ENCODE measurements at regions not wholly inside any gene's neighbourhood (a gene's known extent, or its start where the extent isn't known, plus 50 kb on each side); places are given as distances from the start of the nearest gene placed in this dataset.
"Not testable (repeated sequence)": the region's sequence is repeated elsewhere in the genome, so short reads cannot be mapped to it uniquely, and the experiment has no call there.

GRCh38 chr7:104074529-104074928 is 85.1 kb upstream of the RELN start:
- no peak for DNase-seq (ENCODE audit: low spot score)

GRCh38 chr7:104071641-104072040 is 82.2 kb upstream of the RELN start:
- DNase-seq (ENCODE audit: low spot score) = not testable (repeated sequence)

- no peak for DNase-seq (ENCODE audit: low spot score)
Measured at GRCh38 chr7:104065491-104065890, 76.0 kb upstream of the RELN start.

GRCh38 chr7:104064969-104065387 is 75.5 kb upstream of the RELN start:
- no peak for DNase-seq (ENCODE audit: low spot score)

GRCh38 chr7:104063797-104064196 is 74.3 kb upstream of the RELN start:
- not testable (repeated sequence) for DNase-seq (ENCODE audit: low spot score)

- DNase-seq (ENCODE audit: low spot score) = no peak
Measured at GRCh38 chr7:104061652-104062051, 72.2 kb upstream of the RELN start.

- DNase-seq (ENCODE audit: low spot score) = not testable (repeated sequence)
Measured at GRCh38 chr7:104059837-104060236, 70.4 kb upstream of the RELN start.

GRCh38 chr7:104059103-104059502 is 69.6 kb upstream of the RELN start:
- DNase-seq (ENCODE audit: low spot score) = no peak

- DNase-seq (ENCODE audit: low spot score) = no peak
Measured at GRCh38 chr7:104054362-104054761, 64.9 kb upstream of the RELN start.

GRCh38 chr7:104052979-104053378 is 63.5 kb upstream of the RELN start:
- DNase-seq (ENCODE audit: low spot score) = no peak

- DNase-seq (ENCODE audit: low spot score) = no peak
Measured at GRCh38 chr7:104048055-104048454, 58.6 kb upstream of the RELN start.

GRCh38 chr7:104045183-104045582 is 55.7 kb upstream of the RELN start:
- DNase-seq (ENCODE audit: low spot score) = no peak

- peak; percentile 89 for DNase-seq (ENCODE audit: low spot score)
Measured at GRCh38 chr7:104040666-104041065, 51.2 kb upstream of the RELN start.

GRCh38 chr7:104039363-104039762 is 49.9 kb upstream of the RELN start:
- DNase-seq (ENCODE audit: low spot score) = no peak

Data from umbilical cord (tissue), 1 donor.